KG1 (cell line): ENCODE measurements at regions not wholly inside any gene's neighbourhood (a gene's known extent, or its start where the extent isn't known, plus 50 kb on each side); places are given as distances from the start of the nearest gene placed in this dataset.
"Not testable (repeated sequence)": the region's sequence is repeated elsewhere in the genome, so short reads cannot be mapped to it uniquely, and the experiment has no call there.

ENCODE experiments used
- DNase-seq: peaks from one replicate; lab custom pipeline; 2025; lab: John Stamatoyannopoulos, UW

GRCh38 chr4:59615316-59615715, 1584.8 kb upstream of the ADGRL3 start:
- DNase-seq: no peak

GRCh38 chr4:59629348-59629747, 1570.8 kb upstream of the ADGRL3 start:
- DNase-seq: no peak

DNA sequence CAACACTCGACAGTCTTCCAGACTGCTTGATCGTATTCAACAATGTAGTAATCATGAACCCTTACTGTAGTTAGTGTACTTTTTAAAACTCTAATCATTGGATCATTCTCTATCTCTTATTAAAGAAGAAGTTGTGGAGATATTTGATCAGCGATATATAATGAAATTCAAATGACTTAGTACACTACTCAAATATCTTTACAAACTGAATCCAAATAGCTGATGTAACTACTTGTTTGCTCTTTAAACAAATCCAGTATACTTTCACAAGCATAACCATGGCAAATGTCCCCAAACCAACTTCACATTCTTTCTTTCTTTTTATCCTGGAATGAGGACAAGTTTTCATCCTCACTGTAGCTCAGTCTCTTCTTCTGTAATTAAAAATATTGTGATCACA, 1569.9 kb upstream of the ADGRL3 start:
- DNase-seq: no peak

- no peak for DNase-seq
Measured at GRCh38 chr4:59630922-59631321, 1569.2 kb upstream of the ADGRL3 start.

- no peak for DNase-seq
Measured at GRCh38 chr4:59637596-59637995, 1562.5 kb upstream of the ADGRL3 start.

DNA sequence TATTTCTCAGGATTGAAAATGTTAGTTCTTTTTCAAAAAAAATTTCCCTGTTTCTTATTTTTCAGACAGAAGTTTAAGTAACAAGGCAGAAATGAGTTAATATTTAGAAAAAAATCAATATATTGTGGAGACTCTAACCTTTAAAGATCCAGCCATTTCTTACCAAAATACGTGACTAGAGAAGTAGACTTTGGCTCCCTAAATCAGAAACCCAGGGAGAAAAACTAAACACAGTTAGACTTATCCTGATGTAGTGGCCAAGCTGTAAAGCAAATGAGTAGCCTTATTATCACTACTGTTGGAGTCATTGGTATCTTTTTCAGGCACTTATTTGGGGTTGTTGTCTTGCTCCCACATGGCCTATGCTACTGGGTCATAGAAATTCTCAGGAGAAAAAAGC, 1556.4 kb upstream of the ADGRL3 start:
- no peak for DNase-seq

- DNase-seq: no peak
Measured at GRCh38 chr4:59644765-59645164, 1555.4 kb upstream of the ADGRL3 start.

GRCh38 chr4:59646082-59646481, 1554.0 kb upstream of the ADGRL3 start:
- DNase-seq: no peak

DNA sequence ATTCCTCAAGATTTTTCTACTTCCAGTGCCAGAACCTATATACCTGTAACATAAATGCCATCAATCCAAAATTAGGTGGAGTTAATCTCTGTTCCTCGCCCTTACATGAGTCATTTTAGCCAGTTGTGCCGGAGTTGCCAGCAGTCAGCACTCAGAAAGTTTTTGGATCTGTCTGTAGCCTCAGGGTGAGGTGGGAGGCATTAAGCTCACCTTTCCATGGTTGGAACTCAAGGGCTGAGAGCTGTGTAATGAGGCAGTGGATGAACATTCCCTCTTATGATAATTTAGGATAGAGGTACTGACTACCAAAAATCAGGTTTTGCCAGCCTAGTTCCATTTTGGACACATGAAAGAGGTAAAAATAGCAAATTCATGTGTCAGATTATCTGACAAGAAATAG, 1553.1 kb upstream of the ADGRL3 start:
- DNase-seq: no peak

- DNase-seq: no peak
Measured at GRCh38 chr4:59647500-59647899, 1552.6 kb upstream of the ADGRL3 start.

- DNase-seq: no peak
Measured at GRCh38 chr4:59650861-59651260, 1549.3 kb upstream of the ADGRL3 start.

- no peak for DNase-seq
Measured at GRCh38 chr4:59655996-59656395, 1544.1 kb upstream of the ADGRL3 start.

DNA sequence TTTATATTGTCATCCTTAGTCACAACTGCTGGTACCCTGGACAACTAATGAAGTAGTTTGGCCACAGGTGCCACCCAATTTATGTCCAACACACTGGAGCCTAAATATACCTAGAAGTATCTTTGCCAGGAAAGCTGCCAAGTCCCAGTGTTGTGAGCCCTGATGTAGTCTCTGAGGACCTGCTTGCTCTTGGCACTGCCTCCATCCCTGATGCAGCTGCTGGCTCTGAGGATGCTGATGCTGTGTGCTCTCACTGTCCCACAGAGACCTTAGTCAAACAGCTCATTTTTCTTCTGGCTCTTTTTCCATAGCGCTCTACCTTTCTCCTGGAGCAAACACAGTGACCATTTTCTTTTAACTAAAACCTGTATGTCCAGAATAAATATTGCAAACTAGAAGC, 1535.4 kb upstream of the ADGRL3 start:
- DNase-seq: no peak

DNA sequence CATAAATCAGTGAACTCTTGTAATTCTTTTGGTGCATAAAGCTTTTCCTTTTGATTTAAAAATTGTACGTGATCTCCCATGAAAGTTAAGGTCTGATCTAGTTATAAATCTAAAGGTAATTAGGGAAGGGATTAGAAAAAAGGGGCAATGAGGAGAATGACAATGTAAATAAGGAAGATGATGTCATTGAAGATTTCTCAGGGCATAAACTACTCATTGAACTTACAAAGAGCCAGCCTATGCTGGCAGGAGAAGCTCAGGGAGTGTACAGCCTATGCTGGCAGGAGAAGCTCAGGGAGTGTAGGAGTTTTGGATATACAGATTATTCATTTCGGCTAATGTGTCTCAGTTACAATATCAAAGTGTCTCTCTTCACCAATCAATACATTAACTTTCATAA, 1533.5 kb upstream of the ADGRL3 start:
- no peak for DNase-seq

DNA sequence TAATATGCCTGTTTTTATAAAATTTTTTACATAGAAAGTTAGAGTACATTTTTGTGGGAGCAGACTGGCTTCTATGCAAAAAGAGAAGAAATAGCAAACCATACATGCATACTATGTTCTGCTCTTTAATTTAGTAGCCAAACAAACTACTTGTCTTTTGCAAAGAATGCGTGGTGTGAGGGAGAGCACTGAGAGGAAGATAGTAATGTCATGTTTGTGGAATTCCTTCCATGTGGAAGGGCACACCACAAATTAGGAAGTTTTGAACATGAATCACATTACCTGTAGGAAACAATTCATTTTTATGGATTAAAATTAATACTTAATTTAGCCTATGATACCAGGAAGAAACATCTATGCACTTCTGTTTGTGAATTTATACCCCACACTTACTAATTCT, 1529.1 kb upstream of the ADGRL3 start:
- DNase-seq: no peak

DNA sequence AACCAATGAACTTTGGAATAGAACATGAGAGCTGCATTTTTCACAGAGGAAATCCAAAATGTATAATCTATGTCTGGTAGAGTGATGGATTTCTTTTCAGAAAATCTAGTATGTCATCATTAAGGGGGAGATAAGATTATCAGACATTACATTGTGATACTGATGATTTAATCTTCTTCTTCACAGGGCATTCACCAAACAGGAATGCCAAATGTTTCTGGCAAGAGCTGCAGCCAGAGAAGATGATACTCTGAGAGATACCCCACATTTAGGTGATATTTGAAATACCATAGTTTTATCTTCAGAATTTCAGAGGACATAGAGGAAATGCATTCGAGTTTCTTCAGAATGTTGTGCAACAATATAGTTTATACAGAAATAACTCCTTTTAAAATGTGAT, 1523.7 kb upstream of the ADGRL3 start:
- DNase-seq: no peak

DNA sequence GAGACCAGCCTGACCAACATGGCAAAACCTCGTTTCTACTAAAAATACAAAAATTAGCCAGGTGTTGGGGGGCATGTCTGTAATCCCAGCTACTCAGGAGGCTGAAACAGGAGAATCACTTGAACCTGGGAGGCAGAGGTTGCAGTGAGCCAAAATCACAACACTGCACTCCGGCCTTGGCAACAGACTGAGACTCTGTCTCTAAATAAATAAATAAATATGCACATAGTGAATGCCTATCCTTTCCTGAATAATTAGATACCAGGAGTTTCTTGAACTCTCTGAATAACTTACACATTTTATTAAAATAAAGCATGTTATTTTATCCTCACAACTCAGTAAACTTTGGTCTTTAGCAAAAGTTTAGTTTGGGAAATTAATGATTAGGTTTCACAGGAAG, 1523.1 kb upstream of the ADGRL3 start:
- not testable (repeated sequence) for DNase-seq

- no peak for DNase-seq
Measured at GRCh38 chr4:59685626-59686025, 1514.5 kb upstream of the ADGRL3 start.

DNA sequence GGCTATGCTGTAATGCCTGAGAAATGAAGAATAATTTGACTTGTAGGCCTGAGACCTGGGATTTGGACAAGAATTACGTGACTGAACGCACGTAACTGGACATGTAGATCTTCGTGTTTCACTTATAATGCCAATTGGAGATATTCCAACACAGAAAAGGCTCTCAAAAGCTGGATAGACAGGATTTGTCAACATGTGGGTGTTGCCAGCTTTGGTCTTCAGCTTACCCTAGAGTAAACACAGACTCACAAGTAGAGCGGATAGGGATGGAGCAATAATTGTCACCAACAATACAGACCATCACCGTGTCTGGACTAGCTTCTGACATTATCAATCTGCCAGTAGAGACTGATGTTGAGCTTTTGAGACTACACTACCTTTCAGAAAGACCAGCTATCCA, 1511.0 kb upstream of the ADGRL3 start:
- no peak for DNase-seq

- DNase-seq: no peak
Measured at GRCh38 chr4:59695355-59696053, 1504.6 kb upstream of the ADGRL3 start.

GRCh38 chr4:59698041-59698440, 1502.1 kb upstream of the ADGRL3 start:
- DNase-seq: no peak

GRCh38 chr4:59700651-59701050, 1499.5 kb upstream of the ADGRL3 start:
- no peak for DNase-seq

DNA sequence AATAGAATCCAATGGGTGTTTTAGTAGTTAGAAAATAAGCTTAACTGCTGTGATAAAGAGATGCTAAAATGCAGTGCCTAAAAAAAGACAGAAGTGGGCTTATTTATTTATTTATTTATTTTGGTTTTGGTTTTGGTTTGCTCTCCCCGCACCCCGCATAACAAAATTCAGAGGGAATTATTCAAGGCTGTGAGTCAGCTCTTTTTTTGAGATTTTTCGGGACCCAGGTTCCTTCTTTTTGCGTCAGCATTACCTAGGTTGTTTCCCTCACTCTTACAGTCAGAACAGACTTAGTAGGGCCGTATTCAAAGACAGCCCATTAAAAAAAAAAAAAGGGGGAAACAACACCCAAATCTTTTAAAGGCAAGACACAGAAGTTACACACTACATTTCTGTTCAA, 1495.5 kb upstream of the ADGRL3 start:
- no peak for DNase-seq

DNA sequence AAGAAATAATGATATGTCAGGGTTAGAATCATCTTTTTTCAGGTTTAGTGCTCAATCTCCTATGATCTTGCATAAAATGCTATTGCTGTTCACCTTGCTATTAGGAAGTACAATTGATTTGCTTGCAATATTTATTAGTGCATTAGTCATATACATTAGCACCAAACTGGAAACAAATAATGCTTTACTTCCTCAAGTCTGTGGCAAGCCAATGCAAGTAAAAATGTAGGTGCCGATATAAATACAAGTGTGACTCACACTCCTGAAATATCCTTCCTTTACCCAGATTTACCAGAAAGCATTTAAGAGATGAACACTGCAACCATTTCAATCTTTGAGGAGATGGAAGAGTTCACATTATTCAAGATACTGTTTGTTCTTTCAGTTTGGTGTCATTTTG, 1487.7 kb upstream of the ADGRL3 start:
- no peak for DNase-seq

DNA sequence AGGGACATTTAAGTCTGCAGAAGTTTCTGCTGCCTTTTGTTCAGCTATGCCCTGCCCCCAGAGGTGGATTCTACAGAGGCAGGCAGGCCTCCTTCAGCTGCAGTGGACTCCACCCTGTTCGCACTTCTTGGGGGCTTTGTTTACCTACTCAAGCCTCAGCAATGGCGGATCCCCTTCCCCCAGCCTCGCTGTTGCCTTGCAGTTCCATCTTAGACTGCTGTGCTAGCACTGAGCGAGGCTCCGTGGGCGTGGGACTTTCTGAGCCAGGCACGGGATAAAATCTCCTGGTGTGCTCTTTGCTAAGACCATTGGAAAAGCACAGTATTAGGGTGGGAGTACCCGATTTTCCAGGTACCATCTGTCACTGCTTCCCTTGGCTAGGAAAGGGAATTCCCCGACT, 1475.8 kb upstream of the ADGRL3 start:
- not testable (repeated sequence) for DNase-seq
